Muscle of arm (tissue), 1 donor: ENCODE measurements at regions not wholly inside any gene's neighbourhood (a gene's known extent, or its start where the extent isn't known, plus 50 kb on each side); places are given as distances from the start of the nearest gene placed in this dataset.

Source experiments
- DNase-seq: peaks from one replicate; pipeline ENCODE4 v3.0.0-alpha.2; 2013

DNA sequence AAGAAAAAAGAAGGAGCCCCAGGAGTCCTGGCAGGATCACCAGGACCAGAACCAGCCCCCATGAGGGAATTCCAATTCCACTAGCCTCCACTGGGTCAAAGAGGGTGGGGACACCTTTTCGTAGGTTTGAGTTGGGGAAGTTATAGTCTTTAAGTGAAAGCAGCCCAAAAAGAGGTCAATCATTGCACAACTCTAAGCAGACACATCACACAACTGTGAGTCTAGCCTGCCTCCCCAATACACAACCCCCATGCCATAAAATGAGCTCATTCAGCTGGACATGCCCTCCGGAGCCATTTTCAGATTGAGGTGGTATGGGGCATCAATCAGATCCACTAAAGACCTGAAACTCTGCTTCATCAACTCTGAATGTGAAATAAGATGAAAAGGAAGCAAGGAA is 179.9 kb downstream of the NPHP4 start:
- DNase-seq = no peak

DNA sequence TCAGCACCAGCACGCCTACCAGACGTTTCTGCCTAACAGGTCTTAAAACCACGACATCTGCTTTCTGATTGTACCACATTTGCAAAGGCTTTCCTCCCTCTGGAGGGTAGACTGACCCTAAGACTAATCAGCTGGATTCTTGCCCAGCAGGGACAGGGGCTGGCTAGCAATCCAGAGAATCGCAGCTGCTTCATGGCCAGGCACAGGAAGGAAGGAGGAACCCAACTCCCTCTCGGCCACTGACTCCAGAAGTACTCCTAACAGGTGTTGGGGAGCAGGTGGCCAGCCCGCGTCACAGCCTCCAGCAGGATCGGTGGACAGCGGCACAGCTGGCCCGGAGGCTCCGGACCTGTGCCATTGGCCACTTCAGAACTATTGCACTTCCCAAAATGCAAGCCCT is 180.8 kb downstream of the NPHP4 start:
- DNase-seq = peak; percentile 30

DNA sequence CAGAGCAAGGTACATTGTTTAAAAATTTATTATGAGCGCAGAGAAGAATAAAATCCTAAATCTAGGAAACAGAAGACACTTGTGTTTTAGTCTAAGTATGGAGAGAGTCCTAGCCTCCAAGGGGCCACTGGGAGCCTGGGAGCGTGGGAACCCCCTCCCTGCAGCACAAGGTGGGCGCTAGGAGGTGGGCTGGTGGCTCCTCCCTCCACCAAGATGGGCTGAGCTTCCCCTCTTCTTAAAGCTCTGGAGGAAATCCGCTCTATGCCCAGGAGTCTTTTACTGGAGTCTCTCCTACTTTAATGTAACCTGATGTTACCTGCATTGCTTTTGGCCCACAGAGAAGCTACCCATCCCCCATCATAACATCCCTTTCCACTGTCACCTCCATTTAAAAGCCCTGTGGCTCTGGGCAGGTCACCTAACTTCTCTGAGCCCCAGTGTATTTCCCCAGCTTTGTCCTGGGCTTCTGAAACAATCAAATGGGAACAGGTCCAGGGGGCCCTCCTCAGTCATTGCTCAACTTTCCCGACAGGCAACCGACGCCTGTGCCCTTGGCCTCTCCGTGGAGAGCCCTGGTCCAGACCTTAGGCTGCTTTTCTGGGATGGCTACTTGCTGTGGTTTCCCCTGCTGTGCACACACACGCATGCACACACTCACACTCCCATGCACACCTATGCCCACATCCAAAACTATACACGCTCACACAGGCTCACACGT is 181.5 kb downstream of the NPHP4 start:
- DNase-seq = no peak

DNA sequence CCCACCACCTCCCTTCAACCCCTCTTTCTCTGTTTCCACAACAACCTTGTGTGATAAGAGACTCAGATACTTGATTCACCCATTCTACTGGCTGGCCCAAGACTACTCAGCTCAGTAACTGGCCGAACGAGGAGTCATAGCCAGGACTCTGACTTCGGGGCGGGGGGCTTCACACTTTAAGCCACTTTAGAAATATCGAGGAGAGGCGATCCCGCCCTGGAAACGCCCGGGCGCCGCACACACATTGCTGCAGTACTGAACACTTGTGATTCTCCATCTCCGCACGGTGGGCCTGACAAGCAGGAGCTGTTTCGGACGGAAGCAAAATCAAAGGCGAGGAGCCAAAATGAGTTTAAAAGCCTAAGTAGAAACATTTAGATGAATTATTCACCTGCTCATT is 182.1 kb downstream of the NPHP4 start:
- no peak for DNase-seq

DNA sequence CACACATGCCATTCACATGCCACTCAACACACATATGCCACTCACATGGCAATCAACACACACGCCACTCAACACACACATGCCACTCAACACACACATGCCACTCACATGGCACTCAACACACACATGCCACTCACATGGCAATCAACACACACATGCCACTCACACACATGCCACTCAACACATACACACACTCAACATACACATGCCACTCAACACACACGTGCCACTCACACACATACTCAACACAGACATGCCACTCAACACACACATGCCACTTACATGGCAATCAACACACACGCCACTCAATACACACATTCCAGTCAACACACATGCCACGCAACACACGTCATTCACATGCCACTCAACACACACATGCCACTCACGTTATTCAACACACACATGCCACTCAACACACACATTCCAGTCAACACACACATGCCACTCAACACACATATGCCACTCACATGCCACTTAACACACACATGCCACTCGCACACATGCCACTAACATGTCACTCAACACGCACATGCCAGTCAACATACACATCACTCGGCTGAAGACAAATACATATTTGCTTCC is 182.9 kb downstream of the NPHP4 start:
- no peak for DNase-seq

DNA sequence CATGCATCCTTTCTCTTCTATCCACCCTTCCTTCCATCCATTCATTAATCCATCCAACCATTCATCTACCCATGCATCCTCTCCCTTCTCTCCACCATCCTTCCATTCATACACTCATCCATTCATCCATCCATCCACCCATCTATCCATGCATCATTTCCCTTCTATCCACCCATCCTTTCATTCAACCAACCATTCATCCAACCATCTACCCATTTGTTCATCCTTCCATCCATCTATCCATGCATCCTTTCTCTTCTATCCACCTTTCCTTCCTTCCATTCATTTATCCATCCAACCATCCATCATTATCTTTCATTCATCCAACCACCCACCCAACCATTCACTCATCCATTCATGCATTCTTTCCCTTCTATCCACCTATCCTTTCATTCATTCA is 188.4 kb downstream of the NPHP4 start:
- DNase-seq = no peak

DNA sequence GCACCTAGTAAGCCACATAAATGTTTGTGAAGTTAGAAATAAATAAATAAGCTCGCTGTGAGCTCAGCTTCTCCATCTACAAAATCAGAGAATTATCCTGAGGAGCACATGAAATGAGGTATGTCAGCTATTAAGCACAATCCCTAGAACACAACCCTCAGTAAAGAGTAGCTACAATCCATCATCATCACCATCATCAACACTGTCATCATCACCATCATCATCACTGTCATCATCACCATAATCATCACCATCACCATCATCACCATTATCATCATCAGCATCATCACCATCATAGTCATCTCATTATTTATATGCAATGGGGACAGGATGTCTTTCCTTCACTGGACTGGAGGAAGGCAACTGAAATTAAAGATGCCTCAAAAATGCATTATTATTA is 189.6 kb downstream of the NPHP4 start:
- no peak for DNase-seq

DNA sequence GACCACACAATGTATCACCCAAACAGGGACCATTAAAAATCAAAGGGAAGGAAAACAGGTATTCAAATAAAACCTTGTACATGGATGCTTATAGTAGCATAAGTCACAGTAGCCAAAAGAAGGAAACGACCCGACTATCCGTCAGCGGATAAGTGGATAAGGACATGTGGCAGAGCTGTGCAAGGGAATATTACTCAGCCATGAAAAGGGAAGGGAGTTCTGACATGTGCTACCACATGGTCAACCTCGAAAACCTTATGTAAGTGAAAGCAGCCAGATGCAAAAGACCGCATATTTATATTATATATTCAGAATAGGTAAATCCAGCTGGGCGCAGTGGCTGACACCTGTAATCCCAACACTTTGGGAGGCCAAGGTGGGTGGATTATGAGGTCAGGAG is 193.3 kb downstream of the NPHP4 start:
- no peak for DNase-seq

DNA sequence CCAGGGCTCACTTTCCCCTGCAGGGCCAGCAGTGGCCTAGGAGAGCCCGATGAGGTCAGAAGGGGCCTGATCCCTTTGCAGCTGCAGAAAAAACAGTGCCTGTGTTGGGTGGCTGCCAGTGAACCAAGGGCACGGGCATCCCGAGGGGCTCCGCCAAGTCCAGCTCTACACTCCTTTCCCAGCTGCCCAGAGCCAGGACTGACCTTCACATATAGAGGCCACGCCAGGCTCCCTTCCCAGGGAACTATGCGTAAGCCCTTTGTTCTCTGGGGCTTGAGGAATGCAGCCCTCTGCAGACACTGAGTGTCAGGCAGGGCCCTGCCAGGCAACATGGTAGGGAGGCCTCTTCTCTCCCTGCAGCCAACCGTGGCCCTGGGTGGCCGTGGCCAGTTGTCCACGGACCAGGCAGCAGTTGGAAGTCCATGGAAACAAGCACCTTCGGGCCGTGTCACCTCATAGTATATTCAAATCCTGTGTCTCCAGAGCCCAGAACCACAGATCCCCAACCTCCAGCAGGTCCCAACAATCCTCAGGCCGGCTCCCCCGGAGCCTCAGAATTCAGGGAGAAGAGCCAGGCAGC is 194.0 kb downstream of the NPHP4 start:
- DNase-seq = no peak

DNA sequence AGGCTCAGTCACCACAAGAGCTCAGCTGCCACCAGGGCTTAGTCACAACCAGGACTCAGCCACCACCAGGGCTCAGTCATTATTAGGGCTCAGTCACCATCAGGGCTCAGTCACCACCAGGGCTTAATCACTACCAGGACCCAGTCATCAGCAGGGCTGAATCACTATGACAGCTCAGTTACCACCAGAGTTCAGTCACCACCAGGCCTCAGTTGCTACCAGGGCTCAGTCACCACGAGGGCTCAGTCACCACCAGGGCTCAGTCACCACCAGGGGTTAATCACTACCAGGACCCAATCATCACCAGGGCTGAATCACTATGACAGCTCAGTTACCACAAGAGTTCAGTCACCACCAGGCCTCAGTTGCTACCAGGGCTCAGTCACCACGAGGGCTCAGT is 196.2 kb downstream of the NPHP4 start:
- DNase-seq = no peak

DNA sequence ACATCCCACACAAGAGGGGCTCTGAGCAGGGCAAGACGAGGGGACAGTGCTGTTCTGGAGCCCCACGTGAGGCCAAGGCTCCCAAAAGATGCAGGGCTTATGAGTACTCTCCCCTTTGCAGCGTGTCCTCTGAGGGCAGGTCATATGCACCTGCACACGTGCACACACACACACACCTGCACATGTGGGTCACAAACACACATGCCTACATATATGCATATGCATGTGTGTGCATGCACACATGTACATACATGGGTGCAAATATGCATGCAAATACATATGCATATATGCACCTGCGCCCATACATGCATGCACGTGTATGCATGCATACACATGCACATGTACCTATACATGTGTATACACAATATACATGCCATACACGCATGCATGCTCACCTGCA is 197.9 kb downstream of the NPHP4 start:
- DNase-seq = no peak

DNA sequence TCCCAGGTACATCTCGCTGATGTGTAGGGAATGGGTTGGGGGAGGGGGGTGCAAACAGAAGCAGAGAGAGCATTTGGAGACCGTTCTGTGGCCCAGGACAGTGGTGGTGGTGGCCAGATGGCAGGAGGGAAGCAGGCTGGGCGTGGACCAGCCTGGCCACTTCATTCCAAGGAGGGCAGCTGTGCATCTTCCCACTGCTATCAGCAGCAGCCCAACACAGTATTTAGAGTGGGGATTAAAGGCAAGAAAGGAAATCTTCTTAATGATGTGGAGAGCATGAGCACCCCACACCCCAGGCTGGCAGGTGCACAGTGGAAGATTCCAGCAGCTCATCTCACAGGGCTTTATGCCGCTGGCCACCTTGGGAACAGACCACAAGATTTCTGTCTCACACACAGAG is 198.7 kb downstream of the NPHP4 start:
- no peak for DNase-seq

DNA sequence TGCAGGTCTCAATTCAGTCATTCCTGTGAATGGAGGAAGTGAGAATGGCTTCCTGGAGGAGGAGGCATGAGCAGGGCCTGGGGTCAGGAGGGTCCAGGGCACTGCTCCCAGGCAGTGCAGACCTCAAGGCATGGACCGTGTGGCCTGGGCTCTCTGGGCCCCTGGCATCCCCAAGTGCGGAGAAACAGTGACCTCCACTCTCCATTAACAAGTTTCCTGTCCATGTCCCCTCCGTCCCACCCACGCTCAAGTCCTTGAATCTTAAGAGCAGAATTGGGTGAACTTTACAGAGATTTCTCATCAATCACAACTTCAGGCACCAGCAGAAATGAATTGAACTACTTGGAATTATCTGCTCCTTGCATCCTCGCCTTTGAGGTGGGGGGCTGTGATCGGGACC is 211.1 kb downstream of the NPHP4 start:
- DNase-seq = no peak

DNA sequence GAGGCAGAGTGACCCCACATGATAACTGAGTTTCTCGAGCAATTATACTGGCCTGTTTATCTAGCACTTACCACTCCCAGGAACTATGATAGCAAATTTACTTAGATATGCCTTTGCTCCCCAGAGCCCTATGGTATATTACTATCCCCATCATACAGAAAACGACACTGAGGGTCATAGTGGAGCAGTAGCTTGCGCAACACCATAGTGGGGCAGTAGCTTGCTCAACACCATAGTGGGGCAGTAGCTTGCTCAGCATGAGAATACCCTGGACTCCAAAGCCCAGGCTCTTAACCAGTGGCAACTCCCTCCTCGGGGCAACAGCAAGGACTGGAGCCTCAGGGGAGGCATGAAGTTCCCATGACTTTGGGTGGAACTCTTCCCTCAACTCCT is 211.9 kb downstream of the NPHP4 start:
- no peak for DNase-seq

DNA sequence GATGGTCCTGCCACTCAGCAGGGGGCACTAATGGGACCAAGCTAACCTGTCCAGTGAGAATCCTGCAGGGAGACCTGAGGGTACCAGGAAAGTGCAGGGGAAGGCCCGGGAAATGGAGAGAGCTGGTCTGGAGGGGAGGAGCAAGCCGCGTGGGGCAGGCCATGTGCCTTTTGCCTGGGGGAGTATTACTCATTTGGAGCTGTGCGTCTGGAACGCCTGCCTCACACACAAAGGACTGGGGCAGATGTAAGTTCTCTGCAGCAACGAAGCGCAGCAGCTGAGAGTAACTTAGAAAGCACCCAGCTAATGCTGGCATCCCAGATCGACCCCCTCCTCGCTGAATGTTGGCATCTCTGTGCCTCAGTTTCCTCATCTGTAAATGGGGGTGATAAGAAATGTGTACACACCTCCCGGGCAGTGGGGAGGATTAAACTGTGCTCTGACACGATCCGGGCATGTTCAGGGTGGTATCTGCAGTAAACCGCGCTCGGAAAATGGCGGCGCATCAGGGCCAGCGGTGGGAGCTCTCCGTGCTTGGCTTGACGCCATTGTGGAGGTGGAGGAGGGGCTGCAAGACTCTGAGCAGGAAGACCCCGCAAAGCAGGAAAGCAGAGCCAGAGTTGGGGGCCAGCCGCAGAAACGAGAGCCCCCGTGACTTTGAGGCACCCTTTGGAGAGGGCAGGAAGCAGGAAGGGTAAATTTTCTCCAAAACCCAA is 212.5 kb downstream of the NPHP4 start:
- no peak for DNase-seq

DNA sequence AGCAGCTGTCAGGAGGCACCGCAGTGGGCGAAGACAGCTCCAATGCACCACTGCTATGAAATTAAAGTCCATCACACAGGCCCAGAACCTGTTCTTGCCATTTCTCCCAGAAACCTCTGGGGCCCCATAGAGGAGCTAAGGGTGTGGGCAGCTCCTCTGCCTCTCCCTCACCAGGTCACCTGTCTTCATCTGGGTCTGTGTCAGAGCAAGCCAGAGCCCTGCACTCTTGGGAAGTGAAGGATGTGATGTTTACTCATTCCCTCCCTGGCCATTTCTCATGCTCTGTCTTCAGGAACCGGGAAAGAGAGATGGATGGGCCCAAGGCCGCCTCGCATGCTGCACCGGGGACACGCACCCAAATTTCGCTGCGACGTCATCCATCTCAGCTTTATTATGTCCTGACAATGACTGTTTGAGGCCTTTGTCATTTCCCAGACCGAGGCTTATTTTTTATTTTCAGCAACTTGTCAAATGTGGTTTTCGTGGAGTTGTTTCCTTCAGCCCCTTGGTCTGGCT is 216.1 kb downstream of the NPHP4 start:
- no peak for DNase-seq

DNA sequence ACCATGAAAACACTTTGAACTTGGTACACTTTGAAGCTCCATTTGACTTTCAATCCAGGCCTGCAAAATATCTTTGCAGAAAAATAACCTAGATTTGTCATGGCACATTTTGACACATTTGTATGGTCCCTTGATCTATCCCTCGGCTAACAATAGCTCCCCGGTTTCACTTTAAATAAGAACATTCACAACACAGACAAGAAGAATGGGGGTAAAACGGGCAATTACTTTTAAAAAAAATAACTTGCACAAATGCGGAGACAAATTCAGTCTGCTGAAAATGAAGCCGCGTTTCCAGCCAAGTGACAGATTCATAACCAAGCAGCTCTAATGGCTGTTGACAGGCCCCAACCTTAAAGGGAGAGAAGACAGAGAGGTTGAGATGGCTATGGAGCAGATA is 218.2 kb downstream of the NPHP4 start:
- no peak for DNase-seq

DNA sequence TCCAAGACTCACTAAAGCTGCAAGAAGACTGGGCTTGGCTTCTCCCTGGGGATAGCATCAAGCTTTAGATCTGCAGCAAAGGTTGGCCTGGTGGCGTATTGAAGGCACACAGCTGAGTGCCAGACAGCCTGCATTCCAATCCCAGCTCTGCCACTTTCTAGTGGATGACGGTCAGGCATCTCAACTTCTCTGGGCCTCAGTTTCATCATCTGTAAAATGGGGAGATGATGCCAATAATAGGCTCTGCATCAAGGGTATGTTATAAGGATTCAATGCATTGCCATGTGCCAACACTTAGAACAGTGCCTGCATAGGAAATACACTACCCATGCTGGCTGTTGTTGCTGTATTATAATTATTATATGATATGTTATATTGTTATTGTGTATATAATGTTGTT is 220.4 kb downstream of the NPHP4 start:
- no peak for DNase-seq

DNA sequence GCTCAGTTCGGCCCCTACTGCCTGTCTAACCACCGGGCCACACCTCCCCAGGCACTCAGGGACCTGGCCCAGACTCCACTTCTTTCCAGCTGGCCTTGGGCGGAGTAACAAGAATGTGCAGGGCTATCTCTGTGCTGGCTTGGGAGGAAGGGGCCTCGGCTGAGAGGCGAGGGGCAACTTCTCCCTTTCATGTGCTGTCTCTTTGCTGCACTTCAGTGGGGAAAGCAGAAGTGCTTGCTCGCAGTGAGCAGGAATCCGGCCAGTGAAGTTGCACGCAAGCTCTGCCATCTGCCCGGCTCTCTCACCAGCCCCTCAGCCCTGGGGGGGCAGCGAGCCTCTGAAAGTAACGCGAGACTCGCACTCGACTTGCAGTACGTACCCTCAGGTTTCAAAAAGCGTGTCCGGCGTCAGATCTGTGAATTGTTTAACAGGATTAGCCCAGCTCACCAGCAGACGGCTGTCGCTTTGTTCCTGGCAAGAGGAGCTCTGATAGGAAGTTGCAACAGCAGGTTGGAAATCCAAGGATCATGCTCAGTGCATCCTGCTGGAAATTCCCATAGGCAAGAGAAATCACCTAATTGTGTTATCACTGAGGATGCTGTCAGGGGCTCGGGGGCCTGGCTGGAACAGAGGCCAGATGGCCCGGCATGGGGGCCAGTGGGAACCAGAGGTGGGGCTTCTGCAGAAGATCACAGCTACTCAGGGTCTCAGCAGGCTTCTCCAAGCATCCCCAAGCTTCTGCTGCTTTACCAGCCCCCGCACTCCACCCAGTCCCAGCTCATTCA is 221.1 kb downstream of the NPHP4 start:
- peak; percentile 25 for DNase-seq

DNA sequence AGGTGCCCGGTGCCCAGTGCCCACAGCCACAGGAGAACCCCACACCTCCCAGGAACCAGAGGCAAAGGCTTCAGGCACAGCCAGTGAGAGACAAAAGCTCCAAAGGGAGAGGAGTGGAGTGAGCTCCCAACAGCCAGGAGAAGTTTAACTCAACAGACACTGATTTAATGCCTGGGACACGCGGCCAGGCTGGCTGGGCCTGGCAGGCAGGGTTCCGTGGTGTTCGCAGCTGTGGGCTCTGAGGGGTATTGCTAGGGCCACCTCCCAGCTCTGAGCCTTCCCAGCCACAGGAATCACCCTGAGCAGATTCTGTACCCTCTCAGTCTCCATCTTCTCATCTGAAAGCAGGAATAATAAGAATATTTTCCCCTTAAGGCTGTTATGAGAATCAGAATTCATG is 222.5 kb downstream of the NPHP4 start:
- no peak for DNase-seq

DNA sequence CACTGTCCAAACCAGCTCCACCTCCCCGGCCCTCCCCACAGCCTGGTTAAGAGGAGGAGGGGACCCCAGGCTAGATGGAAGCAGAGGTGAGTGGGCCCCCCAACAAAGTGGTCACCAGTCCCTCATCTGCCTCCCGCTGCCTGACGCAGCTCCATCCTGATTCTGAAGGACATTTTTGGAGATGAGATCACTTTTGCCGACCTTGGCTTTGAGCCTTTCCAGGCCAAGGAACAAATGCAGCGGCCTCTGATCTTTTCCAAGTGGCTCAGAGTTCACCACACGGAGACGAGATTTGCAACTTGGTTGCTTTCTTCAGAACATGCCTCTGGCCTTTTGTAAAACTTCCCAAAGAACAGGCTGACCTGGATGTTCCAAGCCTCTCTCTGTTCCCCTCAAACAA is 223.1 kb downstream of the NPHP4 start:
- DNase-seq = no peak

DNA sequence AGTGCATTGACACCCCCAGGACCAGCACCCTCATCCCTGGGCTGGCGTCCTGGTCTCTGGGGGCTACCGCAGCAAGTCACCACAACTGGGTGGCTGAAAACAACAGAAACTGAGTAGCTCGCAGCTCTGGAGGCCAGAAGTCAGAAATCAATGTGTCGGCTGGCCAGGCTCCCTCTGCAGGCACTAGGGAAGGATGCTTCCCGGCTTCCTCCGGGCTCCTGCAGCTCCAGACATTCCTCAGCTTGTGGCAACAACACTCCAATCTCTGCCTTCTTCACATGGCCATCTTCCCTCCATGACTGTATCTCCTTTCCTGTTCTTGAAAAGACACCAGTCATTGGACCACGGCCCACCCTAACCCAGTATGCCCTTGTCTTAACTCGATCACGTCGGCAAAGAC is 224.2 kb downstream of the NPHP4 start:
- no peak for DNase-seq
